NCI-H2227 treated with DMSO at 0.1 percent for 48 hours (cell line): ENCODE measurements at regions not wholly inside any gene's neighbourhood (a gene's known extent, or its start where the extent isn't known, plus 50 kb on each side); places are given as distances from the start of the nearest gene placed in this dataset.

ENCODE experiments used
- DNase-seq: peaks from one replicate; lab custom pipeline; 2025; lab: John Stamatoyannopoulos, UW

DNA sequence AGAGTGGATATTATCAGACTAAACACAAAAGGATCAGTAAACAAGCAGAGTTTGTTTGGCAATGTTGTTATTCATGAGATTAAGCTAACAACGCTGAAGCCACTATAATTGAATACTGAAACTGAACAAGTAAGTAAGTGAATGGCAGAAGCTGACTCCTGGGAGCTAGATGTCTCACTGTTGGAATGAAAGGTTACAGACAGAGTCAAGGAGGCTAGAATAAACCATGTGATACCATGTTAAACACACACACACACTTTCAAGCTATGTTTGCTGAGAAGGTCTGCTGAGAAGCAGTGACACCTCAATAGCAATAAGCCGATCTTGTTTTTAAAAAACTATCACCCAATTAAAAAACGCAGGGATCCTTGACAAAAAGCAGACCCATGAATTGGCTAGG is 1609.4 kb upstream of the MIR17HG start:
- DNase-seq = no peak

DNA sequence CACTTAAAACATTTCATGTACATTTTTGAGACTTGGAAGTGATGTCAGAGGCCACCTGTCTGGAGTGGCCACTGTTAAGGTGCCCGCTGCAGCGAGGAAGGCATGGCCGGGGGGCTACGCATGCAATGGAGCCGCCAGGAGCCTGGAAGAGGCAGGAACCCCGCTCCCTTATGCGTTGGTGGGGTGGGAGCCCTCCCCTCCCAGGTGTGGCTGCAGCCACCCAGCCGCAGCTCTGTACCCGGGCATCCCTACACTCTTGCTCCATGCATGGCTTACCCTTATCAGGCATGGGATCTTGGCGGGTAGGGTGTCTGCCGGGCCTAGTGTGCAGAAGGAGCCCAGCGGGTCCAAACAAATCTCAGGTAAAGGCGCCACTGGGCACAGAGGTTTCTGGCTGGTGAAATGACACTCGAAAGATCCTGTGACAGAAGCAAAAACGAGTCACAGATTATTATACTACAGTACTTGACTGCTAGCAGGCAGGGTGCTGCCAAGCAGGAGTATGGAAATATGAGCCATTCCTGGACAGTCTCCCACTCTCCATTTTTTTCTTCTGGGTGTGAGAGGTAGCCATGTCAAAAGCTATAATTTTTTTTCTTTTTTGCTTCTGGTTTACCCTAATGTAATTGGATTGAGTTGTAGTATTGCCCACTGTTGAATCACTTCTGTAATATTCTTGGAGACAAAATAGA is 1606.3 kb upstream of the MIR17HG start:
- no peak for DNase-seq

DNA sequence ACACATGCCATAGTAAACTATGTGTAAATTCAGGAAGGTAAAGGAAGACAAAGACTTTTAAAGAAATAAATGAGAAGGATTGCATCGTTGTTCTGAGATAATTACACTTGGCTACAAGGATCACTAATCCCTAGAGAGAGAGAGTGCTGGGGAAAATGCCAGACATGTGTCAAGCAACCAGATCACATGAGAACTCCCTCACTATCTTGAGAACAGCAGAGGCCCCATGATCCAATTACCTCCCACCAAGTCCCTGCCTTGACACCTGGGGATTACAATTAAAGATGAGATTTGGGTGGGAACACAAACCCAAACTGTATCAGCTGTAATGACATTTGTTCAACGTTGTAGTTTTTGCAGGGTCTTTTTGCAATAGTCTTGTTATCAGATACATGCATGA is 1600.9 kb upstream of the MIR17HG start:
- no peak for DNase-seq

DNA sequence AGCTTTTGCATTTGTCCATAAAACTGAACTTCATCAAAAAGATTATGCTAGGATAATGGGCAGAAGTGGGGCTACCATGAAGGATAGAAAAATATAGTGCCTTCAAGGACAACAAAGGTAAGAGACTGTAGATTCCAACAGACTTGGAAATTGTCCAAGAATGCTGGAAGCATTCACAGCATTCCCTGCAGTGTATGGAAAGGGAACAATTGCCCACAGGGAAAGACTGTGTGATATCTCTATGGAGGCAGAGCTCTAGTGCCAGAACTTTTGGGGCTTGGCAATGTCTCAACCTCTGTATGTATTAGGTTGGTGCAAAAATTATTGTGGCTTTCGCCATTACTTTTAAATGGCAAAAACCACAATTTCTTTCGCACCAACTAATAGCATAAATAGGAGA is 1598.8 kb upstream of the MIR17HG start:
- DNase-seq = no peak

DNA sequence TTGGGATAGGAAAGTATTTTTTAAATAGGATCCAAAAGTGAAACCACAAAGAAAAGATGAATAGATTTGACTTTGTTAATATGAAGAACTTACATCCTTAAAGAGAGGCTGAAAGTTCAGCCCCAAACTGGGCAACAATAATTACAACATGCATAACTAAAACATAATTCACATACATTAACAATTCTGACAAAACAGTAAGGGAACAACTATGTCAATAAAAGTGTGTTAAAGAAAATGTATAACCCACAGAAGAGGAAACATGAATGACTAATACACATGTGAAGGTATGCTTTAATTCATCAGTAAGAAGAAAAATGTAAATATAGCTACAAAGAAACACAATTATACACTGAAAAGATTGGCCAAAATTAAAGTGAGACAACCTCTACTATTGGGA is 1597.6 kb upstream of the MIR17HG start:
- DNase-seq = no peak

DNA sequence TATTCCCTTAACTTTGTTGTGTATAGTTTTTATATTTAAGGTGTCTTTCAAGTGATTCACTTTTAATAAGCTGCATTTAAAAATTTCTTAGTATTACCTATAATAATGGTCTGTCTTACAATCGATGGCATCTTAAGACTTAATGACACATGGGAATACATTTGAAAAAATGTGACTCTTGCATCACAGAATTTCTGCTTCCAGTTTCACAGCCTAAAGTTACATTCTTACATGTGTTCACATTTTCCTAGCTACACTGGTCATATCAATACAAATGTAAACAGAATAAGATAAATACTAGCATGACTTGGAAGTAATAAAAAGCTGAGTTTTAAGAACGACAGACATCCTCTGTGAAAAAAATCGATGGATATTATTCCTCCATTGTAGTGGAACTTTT is 1597.1 kb upstream of the MIR17HG start:
- no peak for DNase-seq

DNA sequence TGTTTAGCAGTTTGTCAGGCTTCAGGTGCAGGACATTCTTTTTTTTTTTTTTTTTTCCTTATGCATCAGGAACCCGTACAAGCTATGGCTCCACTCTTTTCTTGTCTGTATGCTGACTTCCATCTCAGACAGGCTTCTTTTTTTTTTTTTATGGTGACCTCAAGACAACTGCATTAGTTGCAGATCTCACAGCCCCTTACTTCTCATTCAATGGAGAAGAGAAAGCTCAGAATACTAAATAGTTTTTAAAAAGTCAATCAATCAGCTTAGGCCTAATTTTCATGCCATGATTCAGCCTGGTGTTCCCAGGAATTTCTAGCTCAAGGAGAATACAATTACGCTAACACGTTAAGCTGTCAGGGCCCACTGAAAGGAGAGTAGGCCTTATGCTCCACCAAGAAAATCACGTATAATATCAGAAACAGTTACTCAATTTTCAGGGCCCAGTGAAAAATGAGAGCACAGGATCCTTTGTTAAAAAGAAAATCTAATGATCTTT is 1596.0 kb upstream of the MIR17HG start:
- DNase-seq = no peak

DNA sequence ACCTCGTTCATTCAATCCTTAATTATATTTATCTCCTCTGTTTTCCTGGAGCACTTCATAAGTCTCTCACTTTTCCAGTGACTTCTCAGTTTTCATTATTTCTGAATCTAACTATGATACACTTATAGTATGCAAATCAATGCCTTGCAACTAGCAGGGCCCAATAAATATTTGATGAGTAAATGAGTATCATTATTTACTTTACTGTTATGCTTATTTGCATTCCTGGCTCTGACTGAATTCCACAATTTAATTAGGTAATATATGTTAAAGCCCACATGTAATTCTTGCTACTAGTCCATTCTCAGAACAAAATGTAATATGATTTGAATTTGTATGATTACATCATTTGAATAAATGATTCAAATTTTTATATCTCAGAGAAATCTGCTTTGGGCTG is 1595.1 kb upstream of the MIR17HG start:
- no peak for DNase-seq

DNA sequence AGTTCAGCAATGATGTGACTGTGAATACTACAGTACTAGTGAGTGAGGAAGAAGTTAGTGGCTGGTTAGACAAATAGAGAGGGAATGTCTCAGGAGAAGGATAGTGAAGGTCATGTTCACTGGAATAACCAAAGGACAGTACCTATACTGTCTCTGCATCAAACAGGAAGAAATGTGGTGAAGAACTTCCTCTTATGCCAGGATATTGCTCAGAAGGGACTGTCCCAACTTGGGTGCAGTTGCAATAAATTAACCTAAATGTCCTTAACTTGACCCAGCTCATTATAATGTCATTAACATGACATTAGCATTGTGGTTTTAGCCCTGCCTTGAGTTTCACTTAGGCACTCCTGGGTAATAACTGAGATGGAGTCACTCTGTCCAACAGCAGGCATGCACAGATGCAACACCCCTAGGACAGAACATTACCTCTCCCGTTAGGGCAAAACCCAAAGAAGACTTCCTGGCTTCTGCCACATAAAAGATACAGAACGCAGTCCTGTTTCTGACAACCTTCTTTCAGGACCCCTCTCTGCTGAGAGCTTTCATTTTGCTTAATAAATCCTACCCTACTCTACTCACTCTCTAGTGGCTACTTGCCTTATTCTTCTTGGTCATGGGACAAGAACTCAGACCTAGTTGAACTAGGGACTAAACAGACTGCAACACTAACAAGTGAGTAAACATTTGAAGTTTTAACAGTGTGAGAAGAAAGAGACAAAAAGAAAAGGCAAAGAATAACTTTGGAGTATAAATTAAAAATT is 1591.6 kb upstream of the MIR17HG start:
- no peak for DNase-seq

DNA sequence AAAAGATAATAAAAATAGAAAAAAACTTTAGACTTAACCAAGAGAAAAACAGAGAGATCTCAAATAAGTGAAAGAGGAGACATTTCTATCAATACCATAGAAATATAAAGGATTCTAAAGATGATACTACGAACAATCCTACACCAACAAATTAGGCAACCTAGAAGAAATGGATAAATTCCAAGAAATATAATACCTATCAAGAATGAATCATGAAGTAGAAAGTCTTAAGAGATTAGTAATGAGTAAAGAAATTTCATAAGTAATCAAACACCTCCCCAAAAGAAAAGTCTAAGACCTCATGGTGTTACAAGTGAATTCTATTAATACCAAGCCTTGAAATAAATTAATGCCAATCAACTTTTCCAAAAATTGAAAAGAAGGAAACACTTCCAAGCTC is 1584.5 kb upstream of the MIR17HG start:
- DNase-seq = no peak

DNA sequence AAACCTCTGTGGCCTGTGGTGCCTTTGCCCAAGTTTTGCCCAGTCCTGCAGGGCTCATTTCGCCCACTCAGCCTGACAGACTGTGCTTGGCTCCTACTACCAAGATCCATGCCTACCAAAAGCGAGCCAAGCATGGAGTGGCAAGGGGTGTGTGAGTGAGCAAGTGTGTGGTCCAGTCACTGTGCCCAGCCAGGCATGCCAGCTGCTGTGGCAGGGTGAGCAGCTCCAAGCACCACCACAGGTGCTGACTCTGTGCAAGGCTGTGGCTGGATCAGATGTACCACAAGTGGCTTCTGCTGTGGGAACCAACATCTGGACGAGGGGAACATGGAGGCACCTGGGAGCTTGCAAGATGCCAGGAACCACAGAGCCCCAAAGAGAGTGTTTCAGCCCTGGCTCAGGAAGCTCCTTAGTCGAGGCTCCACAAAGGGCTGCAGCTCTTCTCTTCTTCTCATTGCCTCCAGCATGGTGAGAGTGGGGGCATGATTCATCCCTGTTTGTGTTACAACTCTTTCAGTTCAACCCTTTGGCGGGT is 1564.2 kb upstream of the MIR17HG start:
- no peak for DNase-seq

DNA sequence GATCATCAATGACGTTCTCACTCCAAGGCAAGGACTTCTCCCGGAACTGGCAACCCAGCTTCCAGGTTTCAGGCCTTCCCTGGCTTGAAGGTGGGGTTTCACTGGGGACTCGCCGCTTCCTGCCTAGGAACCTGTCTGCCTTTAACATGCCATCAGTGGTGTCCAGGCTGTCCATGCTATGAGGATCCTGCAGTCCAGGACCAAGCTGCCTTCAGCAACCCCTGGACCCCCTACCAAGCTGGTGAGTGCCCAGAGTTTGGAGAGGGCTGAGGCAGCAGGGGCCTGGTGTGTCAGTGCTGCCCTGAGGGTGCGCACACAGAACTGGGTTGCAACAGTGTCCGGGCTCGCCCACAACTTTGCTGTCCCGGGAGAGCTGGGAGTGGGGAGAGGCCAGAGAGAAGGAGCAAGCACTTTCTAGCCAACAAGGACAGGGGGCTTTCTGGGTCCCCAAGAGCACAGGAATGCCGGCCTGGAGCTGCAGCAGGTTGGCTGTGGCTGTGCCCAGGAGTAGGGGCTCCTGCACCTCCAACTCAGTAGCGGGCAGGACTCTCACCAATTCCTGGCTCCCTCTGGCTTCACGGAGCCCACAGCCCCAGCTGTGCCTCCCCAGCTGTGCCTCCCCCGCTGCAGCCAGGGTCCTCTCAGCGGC is 1563.2 kb upstream of the MIR17HG start:
- no peak for DNase-seq

DNA sequence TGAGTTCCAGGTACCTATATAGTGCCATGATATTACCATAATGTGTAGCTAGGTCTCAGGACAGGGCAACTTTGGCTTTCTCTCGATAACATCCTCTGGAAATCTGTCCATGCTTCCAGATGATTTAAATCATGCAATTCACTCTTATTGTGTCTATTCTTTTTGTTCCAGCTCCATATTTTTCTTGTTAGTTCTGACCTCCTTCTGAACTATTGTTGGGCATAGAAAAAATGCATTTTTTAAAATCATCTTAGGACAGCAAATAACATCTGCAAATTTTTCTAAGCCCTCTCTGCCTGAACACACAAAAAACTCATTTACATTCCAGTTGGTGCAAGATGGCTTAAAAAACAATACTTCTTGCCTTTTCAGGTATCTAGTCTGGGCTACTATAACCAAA is 1561.0 kb upstream of the MIR17HG start:
- no peak for DNase-seq

DNA sequence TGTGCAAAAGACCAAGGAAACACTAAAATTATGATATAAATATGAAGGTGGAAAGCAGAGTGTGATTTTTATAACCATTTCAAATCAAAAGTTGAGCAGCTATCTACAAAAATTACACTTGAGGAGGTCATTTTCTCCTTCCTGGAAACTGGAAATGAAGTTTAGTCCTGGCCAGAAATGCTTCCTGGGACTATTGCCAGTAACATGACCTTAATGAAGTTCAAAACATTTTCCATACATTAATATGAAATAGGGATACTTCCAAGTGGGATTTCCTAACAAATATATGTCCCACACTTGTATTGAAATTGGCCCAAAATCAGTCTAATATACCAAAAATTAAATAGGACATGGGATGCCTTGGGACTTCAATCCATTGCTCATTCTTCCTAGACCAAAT is 1556.8 kb upstream of the MIR17HG start:
- no peak for DNase-seq

DNA sequence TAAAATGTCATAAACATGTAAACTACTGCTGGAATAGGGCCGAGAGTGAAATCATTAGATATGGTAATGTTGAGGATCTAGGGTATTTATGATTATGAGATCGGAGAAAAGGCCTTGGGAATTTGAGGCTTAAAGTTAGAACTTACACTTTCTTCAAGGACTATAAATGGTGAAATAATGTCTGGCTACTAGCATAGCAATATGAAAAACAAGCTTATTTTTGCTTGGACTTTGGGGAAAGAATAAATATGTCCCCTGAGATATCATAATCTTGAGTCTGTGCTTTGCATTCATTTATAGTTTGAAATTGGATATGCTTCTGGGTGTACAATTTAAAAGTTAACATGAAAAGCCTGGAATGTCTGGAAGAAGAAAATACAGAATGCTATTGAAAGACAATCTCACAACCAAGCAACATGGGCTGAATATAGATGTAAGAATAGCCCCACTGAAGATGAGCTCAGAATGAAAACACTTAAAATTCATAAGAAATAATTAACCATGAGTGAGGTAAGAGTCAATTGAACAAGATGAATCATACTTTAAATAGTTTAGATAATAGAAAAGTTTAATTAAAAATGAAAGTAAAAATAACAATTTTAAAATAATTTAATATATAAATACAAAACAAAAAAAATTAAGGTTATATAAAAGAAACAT is 1555.4 kb upstream of the MIR17HG start:
- no peak for DNase-seq

DNA sequence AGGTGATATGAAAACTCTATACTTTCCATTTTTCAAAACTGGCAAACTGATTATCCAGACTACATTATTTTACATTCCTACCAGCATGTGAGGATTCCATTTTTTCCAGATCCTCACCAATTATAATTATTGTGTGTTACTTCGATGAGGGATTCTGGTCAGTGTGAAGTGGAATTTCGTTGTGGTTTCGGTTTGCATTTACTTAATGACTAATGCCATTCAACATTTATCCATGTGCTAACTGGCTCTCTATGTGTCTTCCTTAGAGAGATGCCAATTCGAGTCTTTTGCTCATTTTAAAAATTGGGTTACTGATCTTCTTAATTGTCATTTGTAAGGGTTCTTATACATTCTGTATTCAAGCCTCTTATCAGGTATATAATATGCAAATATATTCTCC is 1551.3 kb upstream of the MIR17HG start:
- no peak for DNase-seq

DNA sequence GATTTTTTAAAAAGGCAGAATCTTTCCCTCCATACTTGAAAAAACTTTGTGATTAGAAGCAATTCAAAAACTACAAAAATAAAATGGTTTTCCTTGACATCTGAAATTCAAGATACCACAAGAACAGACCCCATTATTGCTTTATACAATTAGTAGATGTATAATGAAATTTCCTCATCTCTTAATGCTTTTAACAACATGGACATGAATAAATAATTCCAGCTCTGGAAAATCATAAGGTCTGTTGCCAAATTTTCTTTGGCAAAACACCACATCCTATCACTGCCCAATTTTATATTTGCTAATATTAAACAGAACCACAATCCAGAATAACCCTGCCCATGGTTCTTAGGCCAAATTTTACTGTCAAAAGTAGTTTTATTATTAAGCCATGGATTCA is 1543.6 kb upstream of the MIR17HG start:
- no peak for DNase-seq

DNA sequence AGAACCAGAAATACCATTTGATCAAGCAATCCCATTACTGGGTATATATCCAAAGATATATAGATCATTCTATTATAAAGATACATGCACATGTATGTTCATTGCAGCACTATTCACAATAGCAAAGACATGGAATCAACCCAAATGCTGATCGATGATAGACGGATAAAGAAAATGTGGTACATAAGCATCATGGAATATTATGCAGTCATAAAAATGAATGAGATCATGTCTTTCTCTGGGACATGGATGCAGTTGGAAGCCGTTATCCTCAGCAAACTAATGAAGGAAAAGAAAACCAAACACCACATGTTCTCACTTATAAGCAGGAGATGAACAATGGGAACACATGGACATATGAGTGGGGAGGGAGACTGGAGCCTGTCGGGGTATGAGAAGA is 1540.9 kb upstream of the MIR17HG start:
- DNase-seq = no peak

DNA sequence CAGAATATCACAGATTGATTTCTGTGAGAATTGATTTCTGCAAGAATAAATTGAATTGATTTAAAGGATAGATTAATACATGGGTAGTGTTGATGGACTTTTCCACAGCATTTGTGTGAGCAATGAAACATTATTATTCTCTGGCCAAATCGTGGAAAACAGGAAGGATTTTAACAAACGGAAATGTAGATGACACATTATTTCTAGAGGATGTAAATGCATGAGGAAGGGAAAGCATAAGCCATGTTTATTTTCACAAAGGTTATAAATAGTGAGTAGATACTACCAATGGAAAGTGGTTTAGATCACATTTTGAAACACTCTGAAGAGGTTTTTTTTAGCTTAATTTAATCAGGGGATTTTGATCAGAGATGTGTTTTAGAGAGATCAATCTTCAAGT is 1534.6 kb upstream of the MIR17HG start:
- DNase-seq = no peak

DNA sequence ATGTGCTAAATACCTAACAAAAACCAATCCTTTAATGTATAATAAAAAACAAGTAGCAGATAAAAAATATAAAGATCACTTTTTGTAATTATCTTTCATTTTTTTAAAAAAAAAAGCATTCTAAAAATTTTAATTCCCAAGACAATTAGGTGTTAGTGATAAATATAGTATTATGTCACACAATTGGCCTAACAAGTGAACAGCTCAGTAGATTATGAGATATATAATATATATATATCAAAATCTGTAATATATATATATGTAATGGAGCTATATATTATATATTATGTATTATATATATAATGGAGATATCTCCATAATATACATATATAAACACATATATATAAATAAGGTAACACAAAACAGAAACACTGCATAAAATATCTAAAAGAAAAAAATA is 1531.1 kb upstream of the MIR17HG start:
- DNase-seq = no peak

DNA sequence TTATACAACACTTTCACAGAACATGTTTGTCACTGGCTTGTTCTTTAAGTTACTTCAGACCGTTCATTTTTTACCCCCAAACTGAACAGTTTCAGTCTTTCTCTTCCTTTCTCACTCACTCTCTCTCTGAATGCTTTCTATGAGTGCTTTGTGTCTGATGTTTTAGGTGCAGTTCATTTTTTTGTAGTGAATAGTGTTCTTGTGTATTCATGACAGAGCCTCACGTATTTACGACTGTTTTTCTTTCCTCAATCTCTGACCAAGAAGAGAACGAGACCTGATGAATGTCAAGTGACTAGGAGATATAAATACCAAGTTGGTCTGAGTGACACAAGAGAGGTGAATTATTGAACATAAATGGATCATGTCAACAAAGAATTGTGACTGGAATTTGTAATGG is 1525.0 kb upstream of the MIR17HG start:
- no peak for DNase-seq

DNA sequence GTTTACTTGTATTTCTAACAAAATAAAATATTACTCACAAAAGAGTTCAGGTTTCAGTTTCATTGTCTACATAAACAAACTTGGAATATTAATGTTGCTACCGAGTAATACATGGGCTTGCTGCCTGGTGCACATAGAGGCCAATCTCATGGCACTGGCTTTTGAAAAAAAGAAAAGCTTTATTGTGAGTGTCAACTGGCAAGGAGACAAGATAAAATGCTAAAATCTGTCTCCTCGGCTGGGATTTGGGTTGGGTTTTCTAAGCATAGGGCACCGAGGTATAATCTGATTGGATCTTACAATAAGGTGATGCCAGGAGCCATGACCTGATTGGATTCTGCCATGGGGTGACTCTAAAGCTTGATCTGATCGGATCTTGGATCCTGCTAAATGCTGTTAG is 1519.9 kb upstream of the MIR17HG start:
- DNase-seq = no peak
